GM18498 (cell line): ENCODE measurements at regions not wholly inside any gene's neighbourhood (a gene's known extent, or its start where the extent isn't known, plus 50 kb on each side); places are given as distances from the start of the nearest gene placed in this dataset.
"Not testable (repeated sequence)": the region's sequence is repeated elsewhere in the genome, so short reads cannot be mapped to it uniquely, and the experiment has no call there.

Experiments used
- ATAC-seq: cut with Tn5 transposase; IDR thresholded peaks from one replicate; pipeline ENCODE4 v1.9.1; 2021; ENCODE audit warnings: mild to moderate bottlenecking, moderate library complexity; ENCODE audit not compliant: unreplicated experiment

- ATAC-seq, result no peak
Measured at GRCh38 chr13:81382246-81382645, 1041.3 kb upstream of the SPRY2 start.

GRCh38 chr13:81381560-81381959, 1040.6 kb upstream of the SPRY2 start:
- no peak for ATAC-seq

GRCh38 chr13:81379183-81379582, 1038.3 kb upstream of the SPRY2 start:
- no peak for ATAC-seq

- ATAC-seq, result no peak
Measured at GRCh38 chr13:81377921-81378320, 1037.0 kb upstream of the SPRY2 start.

GRCh38 chr13:81375709-81376108, 1034.8 kb upstream of the SPRY2 start:
- no peak for ATAC-seq

- not testable (repeated sequence) for ATAC-seq
Measured at GRCh38 chr13:81362711-81363110, 1021.8 kb upstream of the SPRY2 start.

GRCh38 chr13:81350056-81350455, 1009.1 kb upstream of the SPRY2 start:
- no peak for ATAC-seq

- ATAC-seq, result not testable (repeated sequence)
Measured at GRCh38 chr13:81340118-81341069, 999.5 kb upstream of the SPRY2 start.

GRCh38 chr13:81339666-81340065, 998.7 kb upstream of the SPRY2 start:
- not testable (repeated sequence) for ATAC-seq

- no peak for ATAC-seq
Measured at GRCh38 chr13:81334481-81334880, 993.6 kb upstream of the SPRY2 start.

GRCh38 chr13:81326913-81327312, 986.0 kb upstream of the SPRY2 start:
- ATAC-seq, result no peak

GRCh38 chr13:81320516-81320915, 979.6 kb upstream of the SPRY2 start:
- no peak for ATAC-seq

GRCh38 chr13:81319351-81319750, 978.4 kb upstream of the SPRY2 start:
- no peak for ATAC-seq

- ATAC-seq, result no peak
Measured at GRCh38 chr13:81318231-81319019, 977.5 kb upstream of the SPRY2 start.

GRCh38 chr13:81314461-81314860, 973.5 kb upstream of the SPRY2 start:
- no peak for ATAC-seq

GRCh38 chr13:81305928-81306327, 965.0 kb upstream of the SPRY2 start:
- ATAC-seq, result no peak

- ATAC-seq, result no peak
Measured at GRCh38 chr13:81304121-81304659, 963.3 kb upstream of the SPRY2 start.

- ATAC-seq, result no peak
Measured at GRCh38 chr13:81302677-81303076, 961.8 kb upstream of the SPRY2 start.

- ATAC-seq, result no peak
Measured at GRCh38 chr13:81302125-81302524, 961.2 kb upstream of the SPRY2 start.

GRCh38 chr13:81295177-81295576, 954.3 kb upstream of the SPRY2 start:
- no peak for ATAC-seq

GRCh38 chr13:81293594-81294164, 952.8 kb upstream of the SPRY2 start:
- ATAC-seq, result no peak
